ENCODE measurements at regions not wholly inside any gene's neighbourhood (a gene's known extent, or its start where the extent isn't known, plus 50 kb on each side); places are given as distances from the start of the nearest gene placed in this dataset.

GRCh38 chr6:1257778-1258177 is 54.1 kb upstream of the FOXQ1 start:
- 79 to 87% methylated on average over 7 of the region's 7 CpGs for WGBS, 2 donors
- H3K4me1 ChIP-seq, result no peaks in the 10 kb centered on the region
- intact Hi-C loops (cut with DNase I), result no loop called here
- DNase-seq, result no peak
- no peaks in the 10 kb centered on the region for H3K27me3 ChIP-seq
- H3K27ac ChIP-seq, result no peak overlapping the region
- H3K36me3 ChIP-seq, result no peaks in the 10 kb centered on the region
- no peak overlapping the region for H3K4me3 ChIP-seq
- H3K9me3 ChIP-seq, result no peaks in the 10 kb centered on the region
- TF ChIP-seq POLR2A (IDR thresholded peaks at IDR 0.05) (no peak), CTCF (IDR thresholded peaks at IDR 0.05) (no peak)

- H3K9me3 ChIP-seq, result no peaks in the 10 kb centered on the region
- intact Hi-C loops (cut with DNase I), result no loop called here
- no peaks in the 10 kb centered on the region for H3K36me3 ChIP-seq
- H3K27ac ChIP-seq, result no peak overlapping the region
- H3K4me1 ChIP-seq, result peaks cover 0 to 5% (median 0%) of the 10 kb centered on the region in 3 donors
- no peak overlapping the region for H3K4me3 ChIP-seq
- no peak for DNase-seq
- H3K27me3 ChIP-seq, result no peaks in the 10 kb centered on the region
- 87 to 100% methylated on average over 2 to 7 of the region's 8 CpGs for WGBS, 2 donors
- TF ChIP-seq CTCF (IDR thresholded peaks at IDR 0.05), result no peak
- TF ChIP-seq POLR2A (IDR thresholded peaks at IDR 0.05), result no peak
Measured at GRCh38 chr6:1256435-1257008, 55.4 kb upstream of the FOXQ1 start.

GRCh38 chr6:1255636-1256365 is 56.1 kb upstream of the FOXQ1 start:
- DNase-seq, result no peak
- H3K27ac ChIP-seq, result no peak overlapping the region

GRCh38 chr6:1254326-1254725 is 57.6 kb upstream of the FOXQ1 start:
- DNase-seq, result no peak
- no peaks in the 10 kb centered on the region for H3K27me3 ChIP-seq
- WGBS, 2 donors, result 88 to 90% methylated on average over 3 to 4 of the region's 4 CpGs

More at GRCh38 chr6:1255636-1256365, 56.1 kb upstream of the FOXQ1 start:
- WGBS, 2 donors, result 59 to 63% methylated on average over 8 to 9 of the region's 9 CpGs
- Histone ChIP-seq H3K4me1 (peaks cover 0 to 12% (median 0%) of the 10 kb centered on the region in 3 donors), H3K4me3 (no peak overlapping the region), H3K27me3 (no peaks in the 10 kb centered on the region), H3K36me3 (no peaks in the 10 kb centered on the region), H3K9me3 (no peaks in the 10 kb centered on the region)
- intact Hi-C loops (cut with DNase I), result no loop called here
- no peak for TF ChIP-seq CTCF (IDR thresholded peaks at IDR 0.05)
- no peak for TF ChIP-seq POLR2A (IDR thresholded peaks at IDR 0.05)

More at GRCh38 chr6:1254326-1254725, 57.6 kb upstream of the FOXQ1 start:
- intact Hi-C loops (cut with DNase I), result no loop called here
- TF ChIP-seq POLR2A (IDR thresholded peaks at IDR 0.05), result no peak
- TF ChIP-seq CTCF (IDR thresholded peaks at IDR 0.05), result no peak
- Histone ChIP-seq H3K36me3 (no peaks in the 10 kb centered on the region), H3K4me1 (peaks cover 0 to 14% (median 0%) of the 10 kb centered on the region in 3 donors), H3K27ac (no peak overlapping the region), H3K9me3 (no peaks in the 10 kb centered on the region), H3K4me3 (no peak overlapping the region)

Data from esophagus squamous epithelium (tissue), 5 donors.